Fibroblast of lung (primary cell): ENCODE measurements at regions not wholly inside any gene's neighbourhood (a gene's known extent, or its start where the extent isn't known, plus 50 kb on each side); places are given as distances from the start of the nearest gene placed in this dataset.
"Not testable (repeated sequence)": the region's sequence is repeated elsewhere in the genome, so short reads cannot be mapped to it uniquely, and the experiment has no call there.

Source experiments
- DNase-seq, 2 donors: peaks; one replicate each; pipeline versions ENCODE4 v3.0.0 to v3.0.0-alpha.2; 2010; ENCODE audit warnings: low read depth in 2 of 2
- H2AFZ ChIP-seq: 2 replicates; pipeline ENCODE4 v1.5.1; 2012; ENCODE audit warnings: low read length, control low read depth, inconsistent platforms
- H3K27ac ChIP-seq: 2 replicates; pipeline ENCODE4 v1.5.1; 2011; ENCODE audit warnings: low read length, control low read depth; ENCODE audit not compliant: insufficient read depth
- H3K27me3 ChIP-seq: 2 replicates; pipeline ENCODE4 v1.5.1; 2011; ENCODE audit warnings: mild to moderate bottlenecking, low read length; ENCODE audit not compliant: control insufficient read depth, insufficient read depth
- H3K36me3 ChIP-seq: 2 replicates; pipeline ENCODE4 v1.5.1; 2011; ENCODE audit warnings: low read length; ENCODE audit not compliant: control insufficient read depth, insufficient read depth
- H3K4me1 ChIP-seq: 2 replicates; pipeline ENCODE4 v1.5.1; 2011; ENCODE audit warnings: low read length; ENCODE audit not compliant: control insufficient read depth, insufficient read depth; ENCODE audit errors: extremely low read depth
- H3K4me2 ChIP-seq: 2 replicates; pipeline ENCODE4 v1.5.1; 2011; ENCODE audit warnings: low read length, control low read depth; ENCODE audit not compliant: insufficient read depth; ENCODE audit errors: extremely low read depth
- H3K4me3 ChIP-seq, 4 experiments: fragments of 200-600 bp in 1 of 4; sonication (generic) in 1 of 4; replicated peaks in 1 of 4; 2 replicates each; pipeline ENCODE4 v1.5.1; 2011 to 2016; ENCODE audit warnings: low read length in 4 of 4, low read depth in 3 of 4, mild to moderate bottlenecking in 3 of 4, control low read depth in 2 of 4, inconsistent platforms in 1 of 4, mixed read lengths in 1 of 4; ENCODE audit not compliant: insufficient read depth in 1 of 4; ENCODE audit errors: control extremely low read depth in 1 of 4
- H3K79me2 ChIP-seq: 2 replicates; pipeline ENCODE4 v1.5.1; 2012; ENCODE audit warnings: mild to moderate bottlenecking, low read length, inconsistent platforms; ENCODE audit not compliant: control insufficient read depth, insufficient read depth
- H3K9ac ChIP-seq: 2 replicates; pipeline ENCODE4 v1.5.1; 2011; ENCODE audit warnings: mild to moderate bottlenecking, low read length, control low read depth; ENCODE audit not compliant: insufficient read depth
- H3K9me3 ChIP-seq: 2 replicates; pipeline ENCODE4 v1.5.1; 2012; ENCODE audit warnings: low read depth, low read length; ENCODE audit not compliant: control insufficient read depth, insufficient read depth
- H4K20me1 ChIP-seq: 2 replicates; pipeline ENCODE4 v1.5.1; 2011; ENCODE audit warnings: low read length; ENCODE audit not compliant: control insufficient read depth, insufficient read depth; ENCODE audit errors: extremely low read depth
- EZH2 ChIP-seq: IDR thresholded peaks from 2 replicates; pipeline ENCODE4 v1.5.1; 2012; ENCODE audit warnings: low read length, control low read depth, mild to moderate bottlenecking; ENCODE audit errors: missing control alignments
- TF ChIP-seq, protein P1 (sequence below), 2 donors: IDR thresholded peaks in 1 of 2; conservative IDR thresholded peaks in 1 of 2; 1 replicate in 1 of 2; 2 replicates in 1 of 2; pipeline ENCODE4 v1.5.1; 2011 to 2012; ENCODE audit warnings: low read length in 2 of 2, control low read depth in 1 of 2, inconsistent platforms in 1 of 2, low read depth in 1 of 2, mild to moderate bottlenecking in 1 of 2

DNA sequence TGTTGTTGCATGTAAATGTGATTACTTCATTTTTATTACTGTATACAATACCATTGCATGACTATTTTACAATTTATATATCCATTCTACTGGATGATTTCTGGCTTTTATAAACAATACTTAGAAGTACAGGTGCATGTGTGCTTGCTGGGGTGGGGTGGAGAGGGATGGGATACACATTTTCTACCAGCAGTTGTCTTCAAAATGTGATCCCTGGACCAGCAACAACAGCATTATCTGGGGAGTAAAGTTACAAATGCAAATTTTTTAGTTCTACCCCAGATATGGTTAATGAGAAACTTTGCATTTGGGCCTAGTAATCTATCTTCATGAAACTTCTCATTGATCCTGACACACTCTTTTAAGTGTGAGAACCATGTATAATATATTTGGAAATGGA lies 905.4 kb upstream of the ATXN7L3B start:
- Histone ChIP-seq H3K4me2 (no peak overlapping the region), H3K79me2 (no peaks in the 10 kb centered on the region), H3K9ac (no peak overlapping the region), H3K9me3 (no peaks in the 10 kb centered on the region), H3K36me3 (no peaks in the 10 kb centered on the region), H2AFZ (no peak overlapping the region), H4K20me1 (no peaks in the 10 kb centered on the region), H3K4me1 (no peaks in the 10 kb centered on the region), H3K27ac (no peak overlapping the region), H3K27me3 (no peaks in the 10 kb centered on the region), H3K4me3 (no peak overlapping the region)
- no peak for TF ChIP-seq EZH2
- TF ChIP-seq, protein P1, sequence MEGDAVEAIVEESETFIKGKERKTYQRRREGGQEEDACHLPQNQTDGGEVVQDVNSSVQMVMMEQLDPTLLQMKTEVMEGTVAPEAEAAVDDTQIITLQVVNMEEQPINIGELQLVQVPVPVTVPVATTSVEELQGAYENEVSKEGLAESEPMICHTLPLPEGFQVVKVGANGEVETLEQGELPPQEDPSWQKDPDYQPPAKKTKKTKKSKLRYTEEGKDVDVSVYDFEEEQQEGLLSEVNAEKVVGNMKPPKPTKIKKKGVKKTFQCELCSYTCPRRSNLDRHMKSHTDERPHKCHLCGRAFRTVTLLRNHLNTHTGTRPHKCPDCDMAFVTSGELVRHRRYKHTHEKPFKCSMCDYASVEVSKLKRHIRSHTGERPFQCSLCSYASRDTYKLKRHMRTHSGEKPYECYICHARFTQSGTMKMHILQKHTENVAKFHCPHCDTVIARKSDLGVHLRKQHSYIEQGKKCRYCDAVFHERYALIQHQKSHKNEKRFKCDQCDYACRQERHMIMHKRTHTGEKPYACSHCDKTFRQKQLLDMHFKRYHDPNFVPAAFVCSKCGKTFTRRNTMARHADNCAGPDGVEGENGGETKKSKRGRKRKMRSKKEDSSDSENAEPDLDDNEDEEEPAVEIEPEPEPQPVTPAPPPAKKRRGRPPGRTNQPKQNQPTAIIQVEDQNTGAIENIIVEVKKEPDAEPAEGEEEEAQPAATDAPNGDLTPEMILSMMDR (conservative IDR thresholded peaks at IDR 0.05 in 1 of 2, IDR thresholded peaks at IDR 0.05 in 1 of 2; ENCODE audit: low read depth in 1 of 2, low read length in 2 of 2): no peak
- no peak for DNase-seq

DNA sequence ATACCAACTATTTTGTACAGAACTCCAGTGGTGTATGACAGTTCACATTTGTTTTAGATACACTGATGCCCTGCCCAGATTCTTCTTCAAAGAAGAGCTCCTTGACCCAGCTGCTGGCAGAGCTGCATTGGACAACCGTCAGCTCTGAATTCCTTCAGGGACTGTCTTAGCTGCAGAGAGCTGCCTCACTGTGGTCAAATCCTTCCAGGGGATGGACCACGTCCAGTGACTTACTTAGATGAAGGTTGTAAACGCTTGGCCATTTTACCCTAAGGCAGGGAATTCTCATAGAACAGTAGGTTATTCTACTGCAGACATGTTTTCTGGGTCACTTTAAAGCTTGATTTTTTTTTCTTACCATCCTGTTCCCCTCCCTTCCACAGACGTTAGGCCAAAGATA lies 905.0 kb upstream of the ATXN7L3B start:
- no peak overlapping the region for H2AFZ ChIP-seq
- no peaks in the 10 kb centered on the region for H4K20me1 ChIP-seq
- DNase-seq: no peak
- TF ChIP-seq, protein P1 (conservative IDR thresholded peaks at IDR 0.05 in 1 of 2, IDR thresholded peaks at IDR 0.05 in 1 of 2; ENCODE audit: low read depth in 1 of 2, low read length in 2 of 2): no peak
- TF ChIP-seq EZH2: no peak
- no peaks in the 10 kb centered on the region for H3K9me3 ChIP-seq
- H3K9ac ChIP-seq: no peak overlapping the region
- H3K27ac ChIP-seq: no peak overlapping the region
- no peaks in the 10 kb centered on the region for H3K79me2 ChIP-seq
- H3K4me1 ChIP-seq: no peaks in the 10 kb centered on the region
- no peak overlapping the region for H3K4me3 ChIP-seq
- H3K4me2 ChIP-seq: no peak overlapping the region
- H3K36me3 ChIP-seq: no peaks in the 10 kb centered on the region
- H3K27me3 ChIP-seq: no peaks in the 10 kb centered on the region

DNA sequence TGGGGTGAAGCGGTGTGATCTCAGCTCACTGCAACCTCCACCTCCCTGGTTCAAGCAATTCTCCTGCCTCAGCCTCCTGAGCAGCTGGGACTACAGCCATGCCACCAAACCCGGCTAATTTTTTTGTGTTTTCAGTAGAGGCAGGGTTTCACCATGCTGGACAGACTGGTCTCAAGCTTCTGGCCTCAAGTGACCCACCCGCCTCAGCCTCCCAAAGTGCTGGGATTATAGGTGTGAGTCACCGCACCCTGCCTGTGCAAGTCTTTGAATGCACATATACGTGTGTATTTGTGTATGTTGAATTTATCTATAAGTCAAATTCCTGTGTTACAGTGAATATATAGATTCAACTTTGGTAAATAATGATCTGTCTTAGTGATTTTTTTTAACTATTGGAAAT lies 898.2 kb upstream of the ATXN7L3B start:
- not testable (repeated sequence) for H3K4me1 ChIP-seq, H3K4me3 ChIP-seq, H3K4me2 ChIP-seq, H3K79me2 ChIP-seq, H3K36me3 ChIP-seq, H4K20me1 ChIP-seq, H3K27me3 ChIP-seq, H3K27ac ChIP-seq, H3K9me3 ChIP-seq, DNase-seq, H3K9ac ChIP-seq, H2AFZ ChIP-seq

DNA sequence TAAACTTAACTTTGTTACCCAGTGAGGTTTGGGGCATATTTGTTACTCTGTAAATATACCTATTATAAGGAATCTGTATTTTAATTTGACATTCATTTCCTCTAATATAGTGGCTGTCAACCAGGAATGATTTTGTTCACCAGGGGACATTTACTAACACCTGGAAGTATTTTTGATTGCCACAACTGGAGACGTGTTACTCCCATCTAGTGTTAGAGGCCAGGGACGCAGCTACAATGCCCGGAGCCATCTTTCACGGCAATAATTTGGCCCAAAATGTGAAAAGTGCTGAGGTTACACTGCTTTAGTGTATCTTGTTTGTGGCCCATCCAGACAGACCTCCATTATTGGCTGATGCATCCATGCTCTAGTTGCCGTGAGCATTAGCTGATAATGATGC lies 881.3 kb upstream of the ATXN7L3B start:
- no peaks in the 10 kb centered on the region for H3K27me3 ChIP-seq
- TF ChIP-seq, protein P1 (conservative IDR thresholded peaks at IDR 0.05 in 1 of 2, IDR thresholded peaks at IDR 0.05 in 1 of 2; ENCODE audit: low read depth in 1 of 2, low read length in 2 of 2): no peak
- TF ChIP-seq EZH2: no peak
- no peaks in the 10 kb centered on the region for H4K20me1 ChIP-seq
- H3K9me3 ChIP-seq: no peaks in the 10 kb centered on the region
- H3K36me3 ChIP-seq: no peaks in the 10 kb centered on the region
- H3K79me2 ChIP-seq: no peaks in the 10 kb centered on the region
- H3K9ac ChIP-seq: no peak overlapping the region
- no peak for DNase-seq
- H3K27ac ChIP-seq: no peak overlapping the region
- no peak overlapping the region for H3K4me3 ChIP-seq
- H3K4me1 ChIP-seq: no peaks in the 10 kb centered on the region
- no peak overlapping the region for H3K4me2 ChIP-seq
- no peak overlapping the region for H2AFZ ChIP-seq
